ENCODE measurements at regions not wholly inside any gene's neighbourhood (a gene's known extent, or its start where the extent isn't known, plus 50 kb on each side); places are given as distances from the start of the nearest gene placed in this dataset.

DNA sequence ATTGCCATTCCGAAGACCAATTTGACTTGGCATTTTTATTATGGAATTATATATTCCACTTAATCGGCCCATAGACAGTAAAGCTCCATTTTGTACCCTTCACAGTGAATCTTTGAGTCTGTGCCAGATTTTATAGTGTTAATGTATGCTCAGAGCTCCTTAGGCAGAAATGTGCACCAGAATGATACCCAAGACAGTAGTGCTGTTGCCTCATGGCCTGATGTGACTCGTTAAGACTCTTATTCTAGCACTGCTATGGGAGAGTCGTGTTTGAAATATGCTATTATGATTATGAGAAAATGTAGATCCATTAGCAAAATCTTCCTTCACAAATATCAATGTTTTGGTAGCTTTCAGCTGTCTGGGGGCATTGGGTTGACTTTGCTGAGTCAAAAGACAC, 209.8 kb upstream of the RAG2 start:
- DNase-seq, result no peak

DNA sequence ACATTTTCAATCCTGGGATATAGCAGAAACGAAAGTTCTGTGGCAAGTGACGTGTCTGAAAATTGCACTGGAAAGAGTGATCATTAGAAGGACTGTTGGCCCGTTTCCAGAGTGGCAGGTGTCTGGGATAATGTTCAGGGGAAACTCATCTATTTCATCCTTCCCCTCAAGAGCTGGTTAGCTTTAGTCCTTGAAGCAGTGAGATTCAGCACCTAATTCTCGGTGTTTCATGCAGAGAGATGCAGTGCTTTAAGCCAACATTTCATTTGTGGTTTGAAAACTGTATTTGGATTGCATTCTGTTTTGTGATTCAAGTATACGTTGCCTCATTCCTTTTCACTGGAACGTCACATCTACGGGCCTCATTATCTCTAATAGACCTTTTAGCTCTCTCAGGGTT, 205.0 kb upstream of the RAG2 start:
- no peak for DNase-seq

DNA sequence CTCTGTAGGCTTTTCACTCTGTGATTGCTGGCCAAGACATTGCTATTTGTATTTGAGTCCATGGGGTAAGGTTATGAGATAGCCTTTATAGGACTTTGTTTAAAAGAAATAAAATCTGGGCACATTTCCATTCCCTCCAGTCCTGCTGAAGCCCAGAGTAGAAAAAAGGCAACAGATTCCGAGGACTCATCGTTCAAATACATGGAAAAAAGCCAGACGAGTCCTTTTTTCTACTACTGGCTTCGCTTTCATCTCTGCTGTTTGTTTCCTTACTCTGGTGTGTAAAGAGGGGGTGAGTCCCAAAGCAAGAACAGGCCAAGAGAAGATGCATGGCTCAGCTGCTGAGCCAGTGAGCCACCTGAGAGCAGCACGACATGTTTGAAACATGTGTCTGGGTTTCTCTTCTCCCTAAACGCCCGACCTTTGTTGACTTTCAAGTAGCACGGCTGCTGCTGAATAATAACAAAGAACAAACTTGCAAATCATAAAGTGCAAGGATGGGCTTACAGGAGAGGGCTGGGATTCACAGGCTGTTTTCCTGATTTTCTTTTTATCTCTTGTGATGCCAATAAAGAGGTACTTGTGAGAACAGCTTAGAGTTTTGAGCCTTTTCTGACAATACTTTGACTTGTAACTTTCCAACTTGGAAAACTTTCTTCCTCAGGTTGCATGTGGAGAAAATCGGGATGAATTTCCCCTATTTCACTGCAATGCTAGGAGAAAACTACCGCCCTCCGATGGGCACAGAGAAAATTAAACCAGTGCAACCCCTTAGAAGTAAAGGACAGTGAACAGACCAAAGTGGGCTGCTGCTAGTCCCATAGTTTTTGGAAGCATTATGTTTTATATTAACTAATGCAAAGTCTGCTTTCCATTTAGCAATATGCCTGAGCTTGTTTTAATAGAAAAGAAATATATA, 195.2 kb upstream of the RAG2 start:
- DNase-seq, result no peak

DNA sequence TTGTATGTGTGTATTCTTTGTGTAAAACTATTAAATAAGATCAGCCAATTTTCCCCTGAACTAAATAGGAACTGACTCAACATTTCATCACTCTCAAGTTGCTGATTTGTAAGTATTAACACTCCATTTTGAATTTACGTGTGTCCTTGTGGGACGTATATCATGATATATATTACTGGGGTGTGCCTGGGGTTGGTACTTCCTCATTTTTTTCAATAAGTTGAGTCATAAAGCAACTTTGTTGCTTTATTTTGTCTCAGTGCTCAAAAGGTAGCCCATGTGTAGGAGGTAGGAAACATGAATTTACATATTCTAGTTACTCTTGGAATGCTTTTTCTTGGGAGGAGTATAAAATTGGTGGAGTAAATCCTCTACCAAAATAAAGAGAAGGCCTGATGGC, 193.9 kb upstream of the RAG2 start:
- no peak for DNase-seq

DNA sequence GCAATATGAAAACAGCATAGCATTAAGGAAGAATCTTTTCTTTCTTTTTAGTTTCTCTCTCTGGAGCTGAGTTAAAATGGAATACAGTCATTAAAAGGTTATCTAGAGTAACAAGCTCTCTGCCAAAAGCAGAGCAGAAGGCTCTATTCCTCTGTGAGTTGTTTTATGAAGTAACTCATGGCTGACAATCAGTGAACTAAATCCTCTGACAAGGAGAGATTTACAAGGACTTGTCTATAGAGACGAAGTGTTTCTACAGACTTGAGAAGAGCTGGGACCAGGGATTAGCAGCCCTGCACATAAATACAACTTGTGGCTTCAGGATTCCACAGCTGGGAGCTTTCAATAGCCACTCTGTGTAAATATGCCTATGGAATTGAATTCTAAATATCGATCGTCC, 192.5 kb upstream of the RAG2 start:
- DNase-seq, result no peak

DNA sequence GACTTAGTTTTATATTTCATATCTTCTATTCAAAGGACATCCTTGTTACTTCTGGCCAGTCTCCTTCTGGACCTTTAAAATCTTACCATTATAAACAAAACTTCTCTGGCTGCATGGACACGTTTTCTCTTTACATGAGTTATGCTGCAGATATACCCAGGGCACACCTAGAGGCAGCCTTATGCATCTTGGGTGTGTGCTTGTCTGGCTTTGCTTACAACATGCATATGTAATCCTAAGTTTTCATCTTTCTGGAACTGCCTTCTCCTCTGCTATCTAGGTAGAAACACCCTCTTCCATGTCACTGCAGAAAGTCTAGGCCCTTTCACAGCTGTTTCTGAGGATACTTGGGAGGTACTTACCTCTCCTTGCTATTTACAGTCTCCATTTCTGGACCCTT, 185.8 kb upstream of the RAG2 start:
- DNase-seq, result no peak

DNA sequence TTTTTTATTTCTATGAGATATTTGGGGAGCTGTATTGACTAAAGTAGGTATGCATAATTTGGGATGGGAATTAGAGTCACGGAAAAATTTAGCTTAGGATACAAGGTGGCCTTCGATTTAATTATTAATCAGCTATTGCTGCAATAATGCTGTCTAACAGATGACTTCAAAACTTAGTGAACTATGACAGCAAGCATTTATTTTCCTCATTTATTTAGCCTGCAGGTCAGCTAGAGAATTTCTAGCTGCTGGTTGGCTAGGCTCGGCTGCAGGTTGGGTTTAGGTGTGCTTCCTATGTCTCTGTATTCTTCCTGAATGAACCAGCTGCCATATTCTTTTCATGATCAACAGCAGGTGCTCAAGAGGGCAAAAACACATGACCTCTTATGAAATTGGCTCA, 181.8 kb upstream of the RAG2 start:
- no peak for DNase-seq

DNA sequence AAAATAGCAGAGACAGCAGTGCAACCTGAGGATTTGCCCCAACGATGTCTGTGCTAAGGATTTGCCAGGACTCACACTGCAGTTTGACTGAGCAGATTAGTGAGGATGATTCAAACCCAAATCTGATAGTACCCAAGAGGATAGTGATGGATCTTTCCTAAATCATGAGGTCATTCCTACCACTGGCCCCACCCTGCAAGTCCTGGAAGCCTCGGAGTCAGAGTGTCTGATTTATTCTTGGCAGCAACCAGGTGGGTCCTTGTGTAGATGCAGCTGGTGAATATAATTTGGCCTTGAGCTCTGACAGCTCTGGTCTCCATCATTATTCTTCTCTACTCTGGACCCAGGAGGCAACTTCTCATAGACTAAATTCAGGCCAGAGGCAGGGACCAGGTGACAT, 179.3 kb upstream of the RAG2 start:
- DNase-seq, result no peak

DNA sequence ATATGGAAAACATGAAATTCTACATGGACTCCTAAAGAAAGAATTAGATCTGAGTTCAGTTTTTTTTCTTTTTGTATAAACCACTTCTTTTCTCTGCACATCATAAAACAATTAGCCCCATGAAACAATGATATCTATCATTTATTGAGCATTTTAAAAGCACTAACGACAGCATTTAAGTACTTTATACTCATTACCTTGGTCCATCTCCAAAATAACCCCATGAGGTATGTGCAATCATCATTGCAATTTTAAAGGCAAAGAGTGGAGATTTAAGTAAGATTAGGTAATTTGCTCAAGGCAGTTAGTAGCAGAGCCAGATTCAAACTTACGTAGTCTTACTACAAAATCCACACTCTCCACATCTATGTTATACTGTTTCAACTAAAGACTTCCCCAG, 177.7 kb upstream of the RAG2 start:
- DNase-seq, result no peak

DNA sequence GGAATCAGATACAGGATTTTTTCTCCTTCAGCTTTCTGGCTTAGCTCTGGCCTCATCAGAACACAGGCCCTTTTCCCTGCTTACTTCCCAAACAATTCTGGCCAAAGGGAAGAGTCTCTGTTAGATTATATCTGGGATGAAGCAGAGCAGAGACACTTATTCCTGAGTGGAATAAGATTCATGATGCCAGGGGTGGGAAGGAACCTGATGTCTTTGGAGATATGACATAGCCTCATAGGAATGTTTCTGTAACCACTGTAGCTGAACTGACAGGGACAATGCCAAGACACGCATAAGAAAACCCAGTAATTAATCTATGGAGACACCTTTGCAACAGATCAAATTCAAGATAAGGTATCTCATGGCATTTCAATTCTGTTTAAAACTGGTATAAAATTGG, 177.1 kb upstream of the RAG2 start:
- no peak for DNase-seq

DNA sequence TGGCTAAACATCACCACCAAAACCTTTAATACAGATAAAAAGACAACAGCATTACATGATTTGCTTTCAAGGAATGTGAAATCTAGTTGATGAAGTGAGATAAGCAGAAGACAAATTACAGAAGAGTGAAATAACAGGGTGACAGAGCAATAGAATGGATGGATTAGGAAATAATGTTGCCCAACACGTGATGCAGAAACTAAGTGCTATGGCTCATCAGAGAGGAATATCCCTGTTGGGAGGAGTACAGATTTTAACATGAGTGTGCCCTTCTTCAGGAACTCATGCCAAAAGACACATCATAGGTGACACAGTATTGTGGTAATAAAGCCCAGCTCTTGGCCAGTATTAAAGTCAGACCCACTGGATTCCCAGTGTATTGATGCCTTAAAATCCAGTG, 176.6 kb upstream of the RAG2 start:
- peak; percentile 59 for DNase-seq

DNA sequence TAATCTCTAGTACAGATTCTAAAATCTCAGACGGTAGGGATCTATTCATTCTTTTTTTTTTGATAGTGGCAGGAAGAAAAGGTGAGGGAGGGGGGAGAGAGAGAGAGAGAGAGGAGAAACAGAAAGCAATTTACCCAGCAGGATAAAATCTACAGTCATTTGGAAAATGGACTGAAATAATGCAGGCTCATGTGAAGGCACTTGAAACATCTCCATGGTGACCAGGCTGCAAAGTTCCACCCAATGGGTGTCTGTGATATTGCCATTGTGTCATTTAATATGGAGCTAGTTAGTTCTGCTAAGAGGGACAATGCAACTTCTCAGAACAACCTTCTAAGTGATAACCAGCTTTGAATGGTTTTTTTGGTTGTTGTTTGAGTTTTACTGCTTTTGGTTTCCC, 165.2 kb upstream of the RAG2 start:
- peak; percentile 10 for DNase-seq

DNA sequence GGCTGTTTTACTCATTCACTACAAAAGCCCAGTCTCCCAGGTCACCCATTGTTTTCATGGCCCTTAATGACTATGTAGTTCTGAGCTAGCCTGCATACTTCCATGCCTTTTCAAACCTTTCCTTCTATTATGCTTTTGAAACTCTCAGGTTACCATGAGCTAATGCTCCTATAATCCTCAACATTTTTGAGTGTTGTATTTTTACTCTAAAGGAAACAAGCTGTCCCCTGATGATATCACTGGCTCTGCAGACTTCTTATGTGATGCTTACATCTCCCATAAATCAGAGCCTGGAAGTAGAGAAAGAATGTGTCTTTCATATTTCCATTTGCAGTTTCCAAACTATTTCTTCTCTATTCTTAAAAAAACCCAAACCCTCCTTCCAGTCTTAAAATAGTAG, 159.0 kb upstream of the RAG2 start:
- DNase-seq, result no peak

DNA sequence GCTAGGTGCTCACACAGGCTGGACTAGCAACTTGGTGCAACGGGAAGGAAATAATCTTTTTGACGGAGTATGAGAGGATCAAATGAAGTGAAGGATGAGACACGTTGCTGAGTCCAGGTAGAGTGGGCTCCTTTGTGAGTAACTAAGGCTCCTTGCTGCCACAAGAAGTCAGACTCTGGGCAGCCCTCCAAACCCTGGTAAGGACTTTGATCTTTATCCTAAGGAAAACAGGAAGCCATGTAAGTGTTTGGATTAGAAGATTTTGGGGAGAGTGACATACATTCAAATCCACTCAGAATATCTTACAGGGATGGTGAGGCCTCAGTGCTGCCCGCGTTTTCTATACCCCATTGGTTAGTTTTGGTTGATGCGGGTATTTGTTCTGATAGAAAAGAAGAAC, 155.9 kb upstream of the RAG2 start:
- no peak for DNase-seq

DNA sequence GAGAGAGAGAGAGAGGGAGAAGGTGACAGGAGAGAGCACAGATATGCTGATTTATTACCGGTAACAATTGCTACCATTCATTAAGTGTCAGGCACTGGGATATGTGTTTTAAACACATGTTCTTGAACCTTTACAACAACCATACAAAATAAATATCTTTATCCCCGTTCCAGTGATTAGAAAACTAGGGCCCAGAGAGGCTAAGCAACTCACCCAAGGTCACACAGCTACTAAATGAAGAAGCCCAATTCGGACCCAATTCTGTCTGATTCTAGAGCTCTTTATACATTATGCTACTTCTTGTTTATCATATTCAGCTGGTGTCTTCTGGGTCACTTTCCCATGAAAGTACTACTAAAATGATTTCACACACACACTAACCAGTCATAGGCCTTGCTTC, 154.0 kb upstream of the RAG2 start:
- DNase-seq, result no peak

DNA sequence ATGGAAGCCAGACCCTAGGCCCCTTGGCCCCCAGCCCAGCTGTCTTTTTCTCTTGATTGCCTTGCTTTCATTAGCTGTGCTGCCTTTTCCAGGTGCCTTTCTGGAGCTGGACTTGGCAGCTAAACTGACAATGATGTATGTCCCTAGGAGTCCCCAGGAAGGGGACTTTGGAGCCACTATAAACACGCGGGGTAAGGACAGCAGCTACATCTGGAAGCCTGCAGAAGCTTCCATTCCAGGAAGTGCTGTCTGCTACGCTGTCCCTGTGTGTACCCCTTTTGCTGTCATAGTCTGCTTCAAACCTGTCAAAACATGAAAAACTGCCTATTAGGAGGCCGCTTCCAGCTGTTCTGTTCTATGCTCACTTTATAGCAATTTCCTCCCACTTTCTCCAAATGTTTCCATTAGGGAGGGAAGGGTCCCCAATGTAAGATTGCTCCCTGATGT, 153.3 kb upstream of the RAG2 start:
- no peak for DNase-seq

DNA sequence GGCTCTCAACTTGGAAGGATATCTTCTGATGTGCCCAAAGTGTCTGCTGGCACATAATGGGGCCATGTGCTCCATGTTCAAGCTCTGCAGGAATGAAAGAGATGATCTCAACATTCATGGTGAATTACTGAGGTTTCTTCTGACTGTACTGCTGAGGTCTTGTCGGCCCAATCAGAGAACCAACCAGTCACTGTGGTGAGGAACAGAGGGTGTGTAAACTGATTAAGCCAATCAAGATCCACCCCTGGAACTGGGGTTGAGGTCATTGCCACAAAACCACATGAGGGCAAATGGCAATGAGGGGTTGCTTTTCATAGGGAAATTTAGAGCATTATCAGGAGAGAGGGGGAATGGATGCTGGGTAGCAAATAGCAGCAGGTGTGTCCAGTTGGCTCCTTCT, 152.3 kb upstream of the RAG2 start:
- no peak for DNase-seq

DNA sequence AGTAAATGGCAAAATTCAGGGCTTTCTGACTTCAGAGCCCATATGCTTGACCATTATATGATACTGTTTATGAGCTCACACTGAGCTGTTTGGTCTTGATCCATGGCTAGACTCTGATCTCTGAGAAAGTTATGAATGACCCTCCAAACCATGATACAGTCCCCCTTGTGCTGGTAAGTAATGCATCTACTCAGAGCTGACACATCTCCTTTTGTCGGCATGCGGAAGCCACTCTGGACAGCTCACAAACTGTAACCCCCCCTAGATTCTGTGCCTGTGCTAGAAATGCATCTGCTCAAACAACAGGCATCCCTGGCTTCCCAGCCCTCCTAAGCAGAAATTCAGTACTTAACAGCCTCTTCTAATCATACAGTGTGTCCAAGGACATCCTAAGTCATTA, 150.8 kb upstream of the RAG2 start:
- no peak for DNase-seq

DNA sequence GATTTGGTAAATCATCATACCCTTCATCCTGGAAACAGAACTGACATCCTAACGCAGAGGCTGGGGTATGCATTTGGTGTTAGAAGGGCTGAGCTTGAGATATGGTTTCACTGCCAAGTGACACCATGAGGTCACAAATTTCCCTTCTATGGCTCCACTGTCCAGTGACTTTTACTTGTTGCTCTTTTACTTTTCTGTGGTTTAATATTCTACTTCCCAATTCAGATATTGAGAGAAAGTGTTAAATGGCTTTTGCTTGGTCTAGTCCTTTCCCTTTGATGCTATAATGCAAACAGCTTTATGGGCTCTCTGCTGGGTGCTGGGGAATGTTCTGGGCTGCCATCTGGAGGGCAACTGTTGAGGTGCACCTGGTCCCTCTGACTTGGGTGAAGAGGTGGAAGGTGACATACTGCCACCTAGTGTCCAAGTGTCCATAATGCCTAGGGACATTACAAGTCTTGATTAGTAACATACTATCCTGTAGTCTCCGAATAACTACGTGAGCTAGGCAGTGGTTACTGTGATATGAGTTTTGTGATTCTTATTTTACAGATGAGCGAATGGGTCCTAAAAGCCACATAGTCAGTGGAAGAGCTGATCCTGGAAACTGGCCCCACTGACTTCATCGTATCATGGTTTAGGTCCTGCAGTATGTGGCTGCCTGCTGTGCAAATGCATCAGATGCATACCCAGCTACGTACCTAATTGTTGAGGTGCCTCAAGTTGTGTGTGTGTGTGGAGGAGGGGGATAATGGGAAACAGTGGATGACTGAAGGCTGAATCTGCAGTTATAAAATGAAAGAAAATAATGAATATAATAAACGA, 149.1 kb upstream of the RAG2 start:
- peak; percentile 86 for DNase-seq

DNA sequence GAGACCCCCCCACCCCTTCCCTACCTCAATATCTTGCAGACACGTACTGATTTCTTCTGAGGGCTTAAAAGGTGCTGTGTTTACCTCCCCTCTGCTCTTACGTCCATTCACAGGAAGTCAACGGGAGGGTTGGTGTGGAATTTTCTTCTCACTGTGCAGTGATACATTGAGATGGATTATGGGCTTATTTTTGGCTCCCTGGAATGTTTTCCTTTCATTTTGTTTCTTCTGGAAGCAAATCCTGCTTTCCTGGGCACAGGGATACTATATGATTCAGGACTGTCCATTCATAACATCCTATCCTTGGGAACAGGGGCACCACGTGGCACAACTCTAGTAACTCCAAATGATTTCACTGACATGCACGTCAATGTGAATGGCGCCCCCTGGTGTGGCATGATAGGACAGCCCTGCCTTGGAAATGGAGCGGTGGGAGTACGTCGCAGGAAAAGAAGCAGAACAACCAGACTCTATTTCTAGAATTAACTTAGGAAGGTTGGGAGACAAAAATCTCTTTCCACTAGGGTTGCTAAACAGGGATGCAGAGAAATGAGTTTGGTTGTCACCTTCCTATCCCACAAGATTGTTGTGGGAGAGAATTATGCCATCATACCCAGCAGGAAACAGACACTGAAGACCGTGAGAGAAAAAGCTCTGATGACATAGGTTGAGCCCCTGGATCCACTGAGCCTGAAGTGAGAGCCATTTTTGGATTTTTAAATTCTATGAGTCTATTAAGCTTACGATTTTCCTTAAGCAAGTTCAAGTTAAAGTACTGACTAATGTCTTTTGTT, 146.5 kb upstream of the RAG2 start:
- peak; percentile 72 for DNase-seq

DNA sequence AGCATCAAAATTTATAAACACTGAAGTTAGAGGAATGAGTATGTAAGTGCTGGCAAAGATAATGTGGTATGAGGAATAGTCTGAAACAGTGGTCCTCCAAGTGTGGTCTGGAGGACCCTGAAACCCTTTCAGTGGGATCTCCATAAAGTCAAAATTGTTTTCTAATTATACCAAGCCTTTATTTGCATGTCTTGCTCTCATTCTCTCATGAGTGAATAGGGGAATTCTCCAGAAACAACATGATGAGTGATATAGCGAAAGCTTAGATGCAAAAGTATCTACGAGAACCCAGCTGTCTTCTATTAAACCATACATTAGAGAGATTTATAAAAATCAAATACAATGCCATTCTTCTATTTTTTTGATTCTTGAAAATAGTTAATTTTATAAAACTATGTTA, 145.0 kb upstream of the RAG2 start:
- DNase-seq, result no peak

DNA sequence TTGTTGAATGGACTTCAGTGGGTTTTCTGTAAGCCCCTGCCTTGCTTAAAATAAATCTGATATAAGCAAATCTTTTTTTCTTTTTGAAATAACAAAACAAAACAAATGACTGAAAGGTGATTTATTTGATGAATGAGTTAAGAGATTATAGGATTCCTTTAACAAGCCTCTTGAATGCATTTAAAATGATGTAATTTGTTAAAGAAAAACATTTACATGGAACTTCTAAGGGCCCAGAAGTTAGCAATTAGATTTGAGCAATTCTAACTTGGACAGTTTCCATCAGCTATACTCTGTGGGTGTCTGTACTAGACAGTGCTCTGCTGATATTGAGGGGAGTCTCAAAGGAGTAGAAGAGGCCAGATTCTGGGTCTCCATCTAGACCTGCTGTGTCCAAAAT, 143.5 kb upstream of the RAG2 start:
- no peak for DNase-seq

DNA sequence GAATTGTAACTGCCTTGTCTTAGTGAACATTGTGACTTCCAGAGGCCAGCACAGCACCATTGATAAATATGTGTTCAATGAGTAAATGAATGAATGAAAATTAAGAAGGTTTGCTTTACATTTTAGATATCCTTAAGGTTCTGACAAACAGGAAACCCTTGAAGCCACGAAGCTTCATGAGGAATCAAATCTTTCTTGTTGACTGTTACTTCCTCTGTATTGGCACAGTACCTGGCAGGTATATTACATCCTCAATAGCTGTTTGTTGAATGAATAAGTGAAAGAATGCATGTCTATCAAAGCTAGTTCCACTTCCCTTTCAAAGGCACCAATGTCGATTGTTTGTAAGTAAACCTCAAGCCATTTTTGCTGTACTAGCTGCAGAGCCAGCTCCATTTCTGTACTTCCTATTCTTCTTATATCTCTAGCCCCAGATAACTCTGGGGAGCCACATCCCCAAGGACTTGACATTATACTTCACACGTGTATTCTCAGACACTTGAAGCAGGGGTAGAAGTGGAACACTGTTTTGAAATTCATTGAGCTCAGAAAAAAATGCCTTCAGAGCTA, 140.3 kb upstream of the RAG2 start:
- no peak for DNase-seq
